GM12864 (cell line): ENCODE measurements at regions not wholly inside any gene's neighbourhood (a gene's known extent, or its start where the extent isn't known, plus 50 kb on each side); places are given as distances from the start of the nearest gene placed in this dataset.

Experiments used
- DNase-seq: peaks from one replicate; pipeline ENCODE4 v3.0.0-alpha.2; 2011; ENCODE audit warnings: low read depth
- H3K4me3 ChIP-seq: 2 replicates; pipeline ENCODE4 v1.5.1; 2011; ENCODE audit warnings: mild to moderate bottlenecking, low read depth, low read length, control low read depth
- CTCF ChIP-seq: IDR thresholded peaks from 2 replicates; pipeline ENCODE4 v1.5.1; 2011; ENCODE audit warnings: low read depth, mild to moderate bottlenecking, moderate library complexity, low read length, control low read depth, inconsistent platforms; ENCODE audit errors: missing control alignments

- no peak for TF ChIP-seq CTCF
- no peak for DNase-seq
- H3K4me3 ChIP-seq = no peak overlapping the region
Measured at GRCh38 chr6:112735129-112735528, 388.0 kb downstream of the RFPL4B start.

DNA sequence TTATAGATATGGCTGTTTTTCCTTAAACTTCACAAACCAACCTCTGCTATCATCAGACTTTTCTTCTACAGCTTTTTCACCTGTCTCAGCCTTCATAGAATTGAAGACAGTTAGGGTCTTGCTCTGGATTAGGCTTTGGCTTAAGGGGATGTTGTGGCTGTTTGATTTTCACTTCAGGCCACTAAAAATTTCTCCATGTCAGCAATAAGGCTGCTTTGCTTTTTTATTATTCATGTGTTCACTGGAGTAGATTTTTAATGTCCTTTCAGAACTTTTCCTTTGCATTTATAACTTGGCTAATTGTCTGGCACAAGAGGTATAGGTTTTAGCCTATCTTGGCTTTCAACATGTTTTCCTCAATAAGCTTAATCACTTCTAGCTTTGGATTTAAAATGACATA is 392.6 kb downstream of the RFPL4B start:
- no peak overlapping the region for H3K4me3 ChIP-seq
- no peak for TF ChIP-seq CTCF
- no peak for DNase-seq

DNA sequence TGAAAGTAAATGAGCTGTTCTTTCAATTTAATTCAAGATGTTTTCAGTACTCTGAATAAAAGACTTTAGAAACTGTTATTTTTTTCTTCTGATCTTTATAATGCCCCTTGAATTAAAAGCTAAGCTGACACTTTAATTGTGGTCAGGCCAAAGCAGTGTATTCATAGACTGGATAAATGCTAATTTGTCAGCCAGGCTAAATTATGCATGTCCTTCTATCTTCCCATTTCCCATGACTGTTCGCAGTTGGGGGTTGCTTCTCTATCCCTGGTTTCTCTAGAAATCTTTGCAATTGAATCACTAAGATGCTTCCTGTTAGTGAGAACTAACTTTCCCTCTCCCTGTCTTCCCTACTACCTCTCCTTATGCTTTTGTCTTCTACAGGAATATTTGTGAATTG is 396.2 kb downstream of the RFPL4B start:
- no peak for TF ChIP-seq CTCF
- no peak for DNase-seq
- H3K4me3 ChIP-seq = no peak overlapping the region

DNA sequence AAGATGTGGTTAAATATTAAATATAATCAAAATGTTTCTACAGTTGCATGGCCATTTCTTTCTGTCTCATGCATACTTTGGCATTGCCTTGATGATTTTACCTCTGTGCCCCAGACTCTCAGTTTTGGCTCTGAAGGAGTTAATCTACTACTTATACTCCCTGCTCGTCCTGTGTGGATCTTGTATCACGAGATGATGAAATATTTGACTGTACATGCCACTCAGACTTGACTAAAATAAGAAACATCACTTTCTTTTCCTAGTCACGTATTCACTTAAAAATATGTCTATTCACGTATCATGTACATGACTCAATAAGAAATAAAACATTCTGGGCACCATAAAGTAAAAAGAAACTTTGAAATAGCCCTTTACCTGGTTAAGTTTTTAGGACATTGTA is 397.7 kb downstream of the RFPL4B start:
- DNase-seq = no peak
- no peak for TF ChIP-seq CTCF
- H3K4me3 ChIP-seq = no peak overlapping the region

GRCh38 chr6:112745765-112746164 is 398.6 kb downstream of the RFPL4B start:
- no peak for DNase-seq
- TF ChIP-seq CTCF = no peak
- no peak overlapping the region for H3K4me3 ChIP-seq

DNA sequence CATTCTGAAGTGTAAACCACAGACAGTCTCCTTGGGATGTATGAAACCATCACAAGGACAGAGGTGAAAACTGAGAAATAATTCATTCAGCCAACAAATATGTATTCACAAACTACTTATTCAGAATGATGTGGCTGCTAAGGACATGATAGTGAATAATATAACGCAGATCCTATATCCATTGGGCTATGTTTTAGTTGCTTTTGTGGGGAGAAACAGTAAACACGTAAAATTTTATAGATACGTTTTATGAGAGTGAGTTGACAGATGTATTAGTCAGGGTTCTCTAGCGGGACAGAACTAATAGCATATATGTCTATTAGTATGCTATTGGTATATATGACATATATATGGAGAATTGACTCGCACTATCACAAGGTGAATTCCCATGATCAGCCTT is 402.5 kb downstream of the RFPL4B start:
- TF ChIP-seq CTCF = no peak
- H3K4me3 ChIP-seq = no peak overlapping the region
- no peak for DNase-seq

GRCh38 chr6:112752305-112752704 is 405.2 kb downstream of the RFPL4B start:
- DNase-seq = no peak

More at GRCh38 chr6:112752305-112752704, 405.2 kb downstream of the RFPL4B start:
- no peak for TF ChIP-seq CTCF
- H3K4me3 ChIP-seq = no peak overlapping the region
